ENCODE measurements at regions not wholly inside any gene's neighbourhood (a gene's known extent, or its start where the extent isn't known, plus 50 kb on each side); places are given as distances from the start of the nearest gene placed in this dataset.

DNA sequence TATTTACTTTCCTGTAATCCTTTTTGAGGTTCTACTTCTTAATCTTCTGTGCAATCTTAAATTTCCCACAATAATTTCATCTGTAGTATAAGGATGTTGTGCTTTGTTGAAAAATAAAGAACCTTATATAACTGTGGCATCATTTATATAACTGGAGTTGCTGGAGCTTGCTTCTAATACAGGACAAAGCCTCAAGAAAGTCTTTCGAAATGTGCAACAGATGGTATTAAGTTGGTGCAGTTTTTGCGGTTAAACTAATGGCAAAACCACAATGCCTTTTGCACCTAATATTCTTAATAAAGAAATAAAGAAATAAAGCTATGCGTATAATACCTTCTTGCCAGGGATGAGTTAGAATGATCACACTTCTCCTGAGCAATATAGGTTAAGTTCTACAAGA lies 180.0 kb downstream of the KITLG start:
- no peaks in the 10 kb centered on the region for H3K27me3 ChIP-seq (replicated peaks in 1 of 2; ENCODE audit: control insufficient read depth in 2 of 2, insufficient read depth in 2 of 2, low read length in 1 of 2)
- ChIA-PET POLR2A (no interaction called here), SMC1A (ENCODE audit: uncharacterized antibody, unreplicated experiment) (interaction anchor here (1.0 to 1.6 kb wide), 4 partner anchors 9 to 24 kb away, joined by 3 to 6 read pairs (median 4); no protein-coding TSS in a partner anchor), RAD21 (ENCODE audit: unreplicated experiment) (interaction anchor here (1.2 kb wide), 1 partner anchor 14 kb away, joined by 3 read pairs; no protein-coding TSS in a partner anchor), CTCF (interaction anchor here (1.0 to 2.8 kb wide), 4 partner anchors 11 to 288 kb away, joined by 3 to 8 read pairs (median 3); no protein-coding TSS in a partner anchor)
- no peaks in the 10 kb centered on the region for H4K20me1 ChIP-seq (ENCODE audit: control insufficient read depth, insufficient read depth)
- ATAC-seq (no peak), FAIRE-seq (no peak), DNase-seq (ENCODE audit: low read depth, low spot score) (no peak)
- BruUV-seq (replicated peaks), result no TSS peak
- H3K36me3 ChIP-seq (ENCODE audit: control insufficient read depth in 2 of 2, insufficient read depth in 2 of 2, low read length in 1 of 2), result no peaks in the 10 kb centered on the region
- no peak overlapping the region for H3K4me2 ChIP-seq (ENCODE audit: control insufficient read depth, insufficient read depth)
- 27% methylated on average over 3 of the region's 3 CpGs for WGBS (ENCODE audit: insufficient coverage, insufficient replicate concordance, low lambda C conversion rate, missing lambda C conversion rate)
- in situ Hi-C loops (cut with MboI), result no loop called here
- no peak overlapping the region for H3K4me3 ChIP-seq
- H3K9ac ChIP-seq (ENCODE audit: control insufficient read depth, insufficient read depth, low read length), result no peak overlapping the region
- H3K79me2 ChIP-seq (ENCODE audit: control insufficient read depth, insufficient read depth, low read length), result no peaks in the 10 kb centered on the region
- intact Hi-C loops (cut with micrococcal nuclease; ENCODE audit: unreplicated experiment), result no loop called here
- H2AFZ ChIP-seq (ENCODE audit: control insufficient read depth, low read depth, low read length), result no peak overlapping the region
- no peaks in the 10 kb centered on the region for H3K4me1 ChIP-seq (ENCODE audit: control insufficient read depth, insufficient read depth, low read length)
- H3K9me3 ChIP-seq (replicated peaks; ENCODE audit: control insufficient read depth, insufficient read depth, low read length), result no peaks in the 10 kb centered on the region
- TF ChIP-seq HDGF (IDR thresholded peaks at IDR 0.05) (no peak), RUNX3 (IDR thresholded peaks at IDR 0.05; ENCODE audit: low read length) (0 out of 2 replicates have a peak, but pooled peaks have one; percentile 18), NFYB (IDR thresholded peaks at IDR 0.05; ENCODE audit: insufficient read depth, low read depth, low read length) (no peak), FOXM1 (IDR thresholded peaks at IDR 0.05; ENCODE audit: low read depth, low read length) (no peak), HCFC1 (IDR thresholded peaks at IDR 0.05; ENCODE audit: low read length) (no peak), MXI1 (IDR thresholded peaks at IDR 0.05; ENCODE audit: low read depth, low read length) (no peak)
- TF ChIP-seq, protein P1, sequence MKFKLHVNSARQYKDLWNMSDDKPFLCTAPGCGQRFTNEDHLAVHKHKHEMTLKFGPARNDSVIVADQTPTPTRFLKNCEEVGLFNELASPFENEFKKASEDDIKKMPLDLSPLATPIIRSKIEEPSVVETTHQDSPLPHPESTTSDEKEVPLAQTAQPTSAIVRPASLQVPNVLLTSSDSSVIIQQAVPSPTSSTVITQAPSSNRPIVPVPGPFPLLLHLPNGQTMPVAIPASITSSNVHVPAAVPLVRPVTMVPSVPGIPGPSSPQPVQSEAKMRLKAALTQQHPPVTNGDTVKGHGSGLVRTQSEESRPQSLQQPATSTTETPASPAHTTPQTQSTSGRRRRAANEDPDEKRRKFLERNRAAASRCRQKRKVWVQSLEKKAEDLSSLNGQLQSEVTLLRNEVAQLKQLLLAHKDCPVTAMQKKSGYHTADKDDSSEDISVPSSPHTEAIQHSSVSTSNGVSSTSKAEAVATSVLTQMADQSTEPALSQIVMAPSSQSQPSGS (IDR thresholded peaks at IDR 0.05; ENCODE audit: low read length), result no peak
- no peak overlapping the region for H3K27ac ChIP-seq (ENCODE audit: control insufficient read depth, insufficient read depth)
